CD4-positive, alpha-beta T cell (primary cell): ENCODE measurements at regions not wholly inside any gene's neighbourhood (a gene's known extent, or its start where the extent isn't known, plus 50 kb on each side); places are given as distances from the start of the nearest gene placed in this dataset.

Experiments
- ATAC-seq: fragments of 200-7000 bp; cut with Tn5 transposase; one replicate; pipeline ENCODE4 v1.10.0; 2022; ENCODE audit warnings: mild to moderate bottlenecking; ENCODE audit not compliant: poor library complexity
- CTCF ChIA-PET: fragments of 350-600 bp; sonication (Branson Sonifier 250); formaldehyde crosslinking; loops from one replicate; lab custom pipeline; 2021; ENCODE audit warnings: antibody characterized with exemption, inconsistent platforms; lab: Charles Lee
- POLR2A ChIA-PET: fragments of 350-600 bp; sonication (Branson Sonifier 250); formaldehyde crosslinking; loops from one replicate; lab custom pipeline; 2021; ENCODE audit warnings: antibody characterized with exemption, inconsistent platforms; lab: Charles Lee
- DNase-seq, 14 experiments: peaks; one replicate each; pipeline ENCODE4 v3.0.0-alpha.2; 2013 to 2020; ENCODE audit warnings: mixed read lengths in 2 of 14
- H3K27ac ChIP-seq, 2 donors: one replicate each; pipeline versions ENCODE4 v1.5.1 to v1.7.0; 2013; ENCODE audit warnings: low read length in 2 of 2, low read depth in 1 of 2, mild to moderate bottlenecking in 1 of 2
- H3K27me3 ChIP-seq, 2 experiments: 1 replicate in 1 of 2; 2 replicates in 1 of 2; pipeline versions ENCODE4 v1.6.1 to v1.7.0; 2013; ENCODE audit warnings: low read length in 2 of 2, control low read depth in 1 of 2, mild to moderate bottlenecking in 1 of 2, moderate library complexity in 1 of 2; ENCODE audit not compliant: insufficient read depth in 2 of 2, control insufficient read depth in 1 of 2
- H3K36me3 ChIP-seq: one replicate; pipeline ENCODE4 v1.6.1; 2013; ENCODE audit warnings: low read length, control low read depth; ENCODE audit not compliant: insufficient read depth
- H3K4me1 ChIP-seq: one replicate; pipeline ENCODE4 v1.6.1; 2013; ENCODE audit warnings: low read length, control low read depth; ENCODE audit not compliant: insufficient read depth
- H3K4me3 ChIP-seq: one replicate; pipeline ENCODE4 v1.5.1; 2013; ENCODE audit warnings: mild to moderate bottlenecking, low read length, moderate library complexity
- H3K9me3 ChIP-seq, 2 experiments: 1 replicate in 1 of 2; 2 replicates in 1 of 2; pipeline versions ENCODE4 v1.6.1 to v1.7.0; 2013; ENCODE audit warnings: low read length in 2 of 2, mild to moderate bottlenecking in 2 of 2, control low read depth in 1 of 2, moderate library complexity in 1 of 2; ENCODE audit not compliant: control insufficient read depth in 1 of 2, insufficient read depth in 1 of 2
- H3K27ac Mint-ChIP-seq: one replicate; pipeline ENCODE4 v1.8.0; 2020; ENCODE audit warnings: mixed read lengths
- H3K27me3 Mint-ChIP-seq: one replicate; pipeline ENCODE4 v1.8.0; 2021; ENCODE audit warnings: mixed read lengths
- H3K36me3 Mint-ChIP-seq: one replicate; pipeline ENCODE4 v1.8.0; 2021; ENCODE audit warnings: low read depth, mixed read lengths
- H3K4me1 Mint-ChIP-seq: one replicate; pipeline ENCODE4 v1.8.0; 2021; ENCODE audit warnings: low read depth, mixed read lengths
- H3K4me3 Mint-ChIP-seq: one replicate; pipeline ENCODE4 v1.8.0; 2020; ENCODE audit warnings: mild to moderate bottlenecking, mixed read lengths
- H3K9me3 Mint-ChIP-seq: one replicate; pipeline ENCODE4 v1.8.0; 2020; ENCODE audit warnings: mixed read lengths
- intact Hi-C, 2 experiments: fragments of 100-400 bp; cut with DNase I in 1 of 2; cut with micrococcal nuclease in 1 of 2; formaldehyde crosslinking; loops; one replicate each; pipeline versions ENCODE4 v1.15.1 to v1.9.0; 2023 to 2025; cut with DNase I, micrococcal nuclease
- TF ChIP-seq, protein P1 (sequence below): fragments of 200-600 bp; IDR thresholded peaks from one replicate; pipeline ENCODE4 v1.8.0; 2022; ENCODE audit warnings: antibody characterized with exemption, mild to moderate bottlenecking

GRCh38 chr17:12584727-12585126, 81.0 kb upstream of the MYOCD start:
- Histone ChIP-seq H3K4me3 (no peak overlapping the region), H3K27me3 (no peaks in the 10 kb centered on the region), H3K4me1 (no peaks in the 10 kb centered on the region), H3K9me3 (peaks cover 0 to 7% of the 10 kb centered on the region in 2 experiments), H3K27ac (no peak overlapping the region), H3K36me3 (no peaks in the 10 kb centered on the region)
- no peak for DNase-seq
- no peak overlapping the region for H3K4me3 Mint-ChIP-seq
- no peaks in the 10 kb centered on the region for H3K36me3 Mint-ChIP-seq
- no peaks in the 10 kb centered on the region for H3K4me1 Mint-ChIP-seq
- CTCF ChIA-PET, result no interaction called here
- TF ChIP-seq, protein P1, sequence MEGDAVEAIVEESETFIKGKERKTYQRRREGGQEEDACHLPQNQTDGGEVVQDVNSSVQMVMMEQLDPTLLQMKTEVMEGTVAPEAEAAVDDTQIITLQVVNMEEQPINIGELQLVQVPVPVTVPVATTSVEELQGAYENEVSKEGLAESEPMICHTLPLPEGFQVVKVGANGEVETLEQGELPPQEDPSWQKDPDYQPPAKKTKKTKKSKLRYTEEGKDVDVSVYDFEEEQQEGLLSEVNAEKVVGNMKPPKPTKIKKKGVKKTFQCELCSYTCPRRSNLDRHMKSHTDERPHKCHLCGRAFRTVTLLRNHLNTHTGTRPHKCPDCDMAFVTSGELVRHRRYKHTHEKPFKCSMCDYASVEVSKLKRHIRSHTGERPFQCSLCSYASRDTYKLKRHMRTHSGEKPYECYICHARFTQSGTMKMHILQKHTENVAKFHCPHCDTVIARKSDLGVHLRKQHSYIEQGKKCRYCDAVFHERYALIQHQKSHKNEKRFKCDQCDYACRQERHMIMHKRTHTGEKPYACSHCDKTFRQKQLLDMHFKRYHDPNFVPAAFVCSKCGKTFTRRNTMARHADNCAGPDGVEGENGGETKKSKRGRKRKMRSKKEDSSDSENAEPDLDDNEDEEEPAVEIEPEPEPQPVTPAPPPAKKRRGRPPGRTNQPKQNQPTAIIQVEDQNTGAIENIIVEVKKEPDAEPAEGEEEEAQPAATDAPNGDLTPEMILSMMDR, result no peak
- H3K27me3 Mint-ChIP-seq, result peaks cover 3% of the 10 kb centered on the region
- no peak for ATAC-seq
- POLR2A ChIA-PET, result no interaction called here
- intact Hi-C loops, result no loop called here
- peaks cover 8% of the 10 kb centered on the region for H3K9me3 Mint-ChIP-seq
- H3K27ac Mint-ChIP-seq, result no peak overlapping the region

DNA sequence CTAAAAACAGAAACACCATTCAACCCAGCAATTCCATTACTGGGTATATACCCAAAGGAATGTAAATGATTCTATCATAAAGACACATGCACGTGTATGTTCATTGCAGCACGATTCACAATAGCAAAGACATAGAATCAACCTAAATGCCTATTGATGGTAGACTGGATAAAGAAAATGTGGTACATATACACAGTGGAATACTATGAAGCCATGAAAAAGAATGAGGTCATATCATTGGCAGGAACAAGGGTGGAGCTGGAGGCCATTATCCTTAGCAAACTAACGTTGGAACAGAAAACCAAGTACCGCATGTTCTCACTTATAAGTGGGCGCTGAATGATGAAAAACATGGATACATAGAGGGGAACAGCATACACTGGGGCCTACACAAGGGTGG, 77.2 kb upstream of the MYOCD start:
- no peaks in the 10 kb centered on the region for H3K4me1 Mint-ChIP-seq
- no peaks in the 10 kb centered on the region for H3K4me1 ChIP-seq
- no peak overlapping the region for H3K27ac Mint-ChIP-seq
- H3K27me3 ChIP-seq, result no peaks in the 10 kb centered on the region
- CTCF ChIA-PET, result no interaction called here
- H3K4me3 Mint-ChIP-seq, result no peak overlapping the region
- ATAC-seq (no peak), DNase-seq (no peak)
- no peak overlapping the region for H3K4me3 ChIP-seq
- H3K9me3 Mint-ChIP-seq, result peaks cover 8% of the 10 kb centered on the region
- intact Hi-C loops, result no loop called here
- TF ChIP-seq, protein P1, result no peak
- no peaks in the 10 kb centered on the region for H3K36me3 Mint-ChIP-seq
- no peaks in the 10 kb centered on the region for H3K9me3 ChIP-seq
- POLR2A ChIA-PET, result no interaction called here
- H3K27me3 Mint-ChIP-seq, result no peaks in the 10 kb centered on the region
- H3K36me3 ChIP-seq, result no peaks in the 10 kb centered on the region
- no peak overlapping the region for H3K27ac ChIP-seq

DNA sequence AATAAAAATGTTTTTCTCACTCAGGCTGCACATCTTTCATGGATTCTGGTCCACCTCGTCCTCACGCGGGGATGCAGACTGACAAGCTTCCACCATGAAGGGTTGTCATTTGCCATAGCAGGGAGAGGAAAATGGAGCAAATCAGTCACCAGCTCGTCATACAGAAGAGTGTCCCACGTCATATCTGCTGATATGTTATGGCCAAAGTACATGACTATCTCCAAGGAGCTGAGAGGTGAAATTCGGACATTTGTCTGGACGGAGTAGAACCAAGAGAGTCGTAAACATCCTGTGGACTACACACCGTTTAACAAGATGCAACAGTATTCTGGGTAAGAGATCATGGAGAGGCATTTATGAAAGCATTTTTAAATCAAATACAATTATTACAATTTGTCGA, 75.3 kb upstream of the MYOCD start:
- Histone ChIP-seq H3K27me3 (no peaks in the 10 kb centered on the region), H3K27ac (no peak overlapping the region), H3K9me3 (no peaks in the 10 kb centered on the region), H3K4me1 (no peaks in the 10 kb centered on the region), H3K36me3 (no peaks in the 10 kb centered on the region), H3K4me3 (no peak overlapping the region)
- POLR2A ChIA-PET, result no interaction called here
- DNase-seq, result no peak
- Mint-ChIP-seq H3K27ac (no peak overlapping the region), H3K27me3 (no peaks in the 10 kb centered on the region), H3K9me3 (peaks cover 8% of the 10 kb centered on the region), H3K36me3 (no peaks in the 10 kb centered on the region), H3K4me3 (no peak overlapping the region), H3K4me1 (no peaks in the 10 kb centered on the region)
- CTCF ChIA-PET, result no interaction called here
- intact Hi-C loops, result no loop called here
- no peak for ATAC-seq
- TF ChIP-seq, protein P1, result no peak
